Dendritic cell treated with granulocyte-macrophage colony-stimulating factor and Interleukin-4, amounts not matched to agents 40 ng/mL and 50 ng/mL, for 4 days (primary cell): ENCODE measurements at regions not wholly inside any gene's neighbourhood (a gene's known extent, or its start where the extent isn't known, plus 50 kb on each side); places are given as distances from the start of the nearest gene placed in this dataset.

ENCODE experiments used
- H3K27ac Mint-ChIP-seq: one replicate; pipeline ENCODE4 v1.8.0; 2022; ENCODE audit warnings: mild to moderate bottlenecking, mixed read lengths
- H3K27me3 Mint-ChIP-seq: one replicate; pipeline ENCODE4 v1.8.0; 2022; ENCODE audit warnings: mild to moderate bottlenecking, mixed read lengths
- H3K36me3 Mint-ChIP-seq: one replicate; pipeline ENCODE4 v1.8.0; 2022; ENCODE audit warnings: low read depth, mixed read lengths
- H3K4me1 Mint-ChIP-seq: one replicate; pipeline ENCODE4 v1.8.0; 2022; ENCODE audit warnings: low read depth, mixed read lengths
- H3K4me3 Mint-ChIP-seq: one replicate; pipeline ENCODE4 v1.8.0; 2022; ENCODE audit warnings: mild to moderate bottlenecking, moderate library complexity, mixed read lengths
- H3K9me3 Mint-ChIP-seq: one replicate; pipeline ENCODE4 v1.8.0; 2022; ENCODE audit warnings: mixed read lengths
- intact Hi-C: fragments of 100-400 bp; cut with micrococcal nuclease; formaldehyde crosslinking; loops from one replicate; pipeline ENCODE4 v1.15.0; 2022

DNA sequence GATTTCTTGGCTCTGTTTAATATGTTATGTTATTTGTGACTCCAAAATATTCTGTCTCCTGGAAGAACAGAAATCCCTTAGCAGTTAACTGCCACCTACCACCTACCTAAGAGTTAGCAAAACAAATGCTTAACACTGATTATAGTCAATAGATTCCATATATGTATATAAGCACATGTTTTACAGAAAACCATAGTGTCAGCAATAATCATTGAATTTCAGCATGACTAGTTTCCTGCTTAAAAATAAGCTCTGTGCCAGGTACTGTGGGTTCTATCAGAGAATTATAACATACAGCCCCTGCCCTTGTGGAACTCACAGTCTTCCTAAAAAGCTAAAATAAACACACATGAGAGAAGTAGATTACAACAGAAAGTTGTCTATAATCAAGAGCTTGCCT lies 561.9 kb upstream of the CAMK1G start:
- Mint-ChIP-seq H3K27me3 (no peaks in the 10 kb centered on the region), H3K36me3 (no peaks in the 10 kb centered on the region), H3K27ac (no peak overlapping the region), H3K4me1 (no peaks in the 10 kb centered on the region), H3K4me3 (no peak overlapping the region), H3K9me3 (peaks cover 33% of the 10 kb centered on the region)
- intact Hi-C loops: no loop called here

DNA sequence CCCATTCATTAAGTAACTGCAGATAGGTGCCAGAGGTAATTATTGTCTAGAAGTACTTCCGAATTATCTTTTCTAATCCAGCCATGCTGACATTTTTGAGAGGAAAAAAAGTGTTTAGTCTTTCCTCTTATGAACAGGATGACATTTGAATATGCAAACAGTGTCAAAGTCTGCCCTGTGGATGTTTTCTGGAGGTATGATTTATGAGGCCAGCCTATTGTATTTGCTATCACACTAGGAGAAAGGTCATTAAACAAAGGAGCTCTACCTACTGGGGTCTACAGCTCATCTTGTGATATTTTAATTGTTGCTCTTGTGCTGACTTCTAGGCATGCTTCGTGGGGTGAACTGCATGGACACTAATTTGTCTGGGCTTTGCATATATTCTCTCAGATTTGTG lies 559.7 kb upstream of the CAMK1G start:
- Mint-ChIP-seq H3K4me3 (no peak overlapping the region), H3K27me3 (no peaks in the 10 kb centered on the region), H3K4me1 (no peaks in the 10 kb centered on the region)

GRCh38 chr1:209029737-209030136 lies 553.8 kb upstream of the CAMK1G start:
- H3K4me1 Mint-ChIP-seq: no peaks in the 10 kb centered on the region
- intact Hi-C loops: no loop called here
- no peak overlapping the region for H3K27ac Mint-ChIP-seq
- no peaks in the 10 kb centered on the region for H3K9me3 Mint-ChIP-seq
- H3K27me3 Mint-ChIP-seq: peaks cover 2% of the 10 kb centered on the region
- H3K4me3 Mint-ChIP-seq: no peak overlapping the region
- H3K36me3 Mint-ChIP-seq: no peaks in the 10 kb centered on the region

More for the DNA sequence above, 559.7 kb upstream of the CAMK1G start:
- intact Hi-C loops: no loop called here
- Mint-ChIP-seq H3K27ac (no peak overlapping the region), H3K9me3 (peaks cover 33% of the 10 kb centered on the region), H3K36me3 (no peaks in the 10 kb centered on the region)

DNA sequence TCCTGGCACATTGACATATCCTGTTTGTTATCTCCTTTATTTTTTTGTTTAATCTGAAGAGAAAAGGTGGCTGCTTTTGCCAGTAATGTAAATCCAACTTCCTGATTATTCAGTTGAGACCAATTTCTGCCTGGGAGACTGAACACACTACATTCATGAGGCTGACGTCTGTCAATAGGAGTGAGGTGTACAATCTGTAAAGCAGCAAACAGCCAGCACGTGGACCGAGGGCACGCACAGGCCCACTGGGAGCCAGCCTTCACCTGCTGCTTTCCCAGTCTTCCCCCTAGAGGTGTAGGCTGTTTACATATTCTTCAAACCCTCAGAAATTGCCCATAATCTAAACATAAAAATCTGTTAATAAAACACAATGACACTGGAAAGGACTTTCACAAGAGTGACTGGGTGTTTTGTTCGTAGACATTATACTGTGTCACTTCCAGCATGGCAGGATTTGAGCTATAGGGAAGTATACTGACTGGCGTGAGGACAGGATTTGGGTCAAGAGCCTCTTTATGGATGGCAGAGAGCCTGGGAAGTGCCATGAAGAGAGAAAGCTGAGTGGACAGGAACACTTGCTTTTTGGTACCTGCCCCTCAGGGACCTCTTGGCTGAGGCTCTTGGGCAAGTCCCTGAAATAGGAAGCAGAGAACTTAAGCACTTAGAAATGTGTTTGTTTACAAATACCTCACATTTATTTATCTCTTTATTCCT lies 552.9 kb upstream of the CAMK1G start:
- Mint-ChIP-seq H3K36me3 (no peaks in the 10 kb centered on the region), H3K27ac (no peak overlapping the region), H3K27me3 (peaks cover 2% of the 10 kb centered on the region), H3K4me3 (no peak overlapping the region), H3K9me3 (no peaks in the 10 kb centered on the region), H3K4me1 (no peaks in the 10 kb centered on the region)
- intact Hi-C loops: no loop called here

GRCh38 chr1:209037064-209037463 lies 546.5 kb upstream of the CAMK1G start:
- Mint-ChIP-seq H3K27ac (no peak overlapping the region), H3K9me3 (no peaks in the 10 kb centered on the region), H3K36me3 (no peaks in the 10 kb centered on the region), H3K27me3 (peaks cover 2% of the 10 kb centered on the region), H3K4me3 (no peak overlapping the region), H3K4me1 (peaks cover 7% of the 10 kb centered on the region)
- intact Hi-C loops: no loop called here

DNA sequence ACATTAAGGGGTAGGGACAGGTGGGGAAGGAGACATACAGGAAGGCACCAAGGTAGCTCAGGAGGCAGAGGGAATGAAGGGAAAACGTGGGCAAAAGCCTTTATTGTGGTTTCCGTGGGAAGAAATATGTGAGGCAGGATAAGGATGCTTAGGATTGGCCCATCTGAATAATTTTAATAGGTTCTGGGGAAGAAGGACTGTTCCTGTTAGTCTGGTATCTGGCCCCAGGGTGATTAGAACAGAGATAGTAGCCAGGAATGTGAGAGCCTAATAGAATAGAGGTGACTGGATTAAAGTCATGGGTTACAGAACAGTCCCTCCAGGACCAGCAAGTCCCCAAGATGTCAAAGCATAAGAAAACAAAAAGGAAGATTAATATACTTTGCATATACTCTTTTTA lies 545.2 kb upstream of the CAMK1G start:
- Mint-ChIP-seq H3K27me3 (peaks cover 2% of the 10 kb centered on the region), H3K27ac (no peak overlapping the region), H3K9me3 (no peaks in the 10 kb centered on the region), H3K36me3 (no peaks in the 10 kb centered on the region), H3K4me1 (peaks cover 7% of the 10 kb centered on the region), H3K4me3 (no peak overlapping the region)
- intact Hi-C loops: no loop called here

DNA sequence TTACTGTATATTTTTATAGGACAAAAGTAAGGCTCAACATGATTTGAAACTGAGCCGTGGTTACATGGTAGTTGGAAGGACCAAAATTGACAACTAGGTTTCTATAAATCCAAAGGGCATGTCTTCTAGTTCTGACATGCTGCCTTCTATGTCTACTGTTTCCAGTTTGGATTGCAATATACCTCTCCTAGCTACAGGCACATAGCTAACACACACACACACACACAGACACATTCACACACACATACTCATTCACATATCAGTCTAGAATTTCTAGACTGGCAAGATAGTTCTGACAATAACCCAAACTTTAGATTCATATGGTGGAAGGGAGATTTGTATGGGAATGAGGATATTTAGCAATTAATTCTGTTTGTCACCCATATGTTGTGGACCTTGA lies 544.8 kb upstream of the CAMK1G start:
- intact Hi-C loops: no loop called here
- Mint-ChIP-seq H3K4me3 (no peak overlapping the region), H3K9me3 (no peaks in the 10 kb centered on the region), H3K27ac (no peak overlapping the region), H3K27me3 (peaks cover 2% of the 10 kb centered on the region), H3K36me3 (no peaks in the 10 kb centered on the region), H3K4me1 (peaks cover 7% of the 10 kb centered on the region)

DNA sequence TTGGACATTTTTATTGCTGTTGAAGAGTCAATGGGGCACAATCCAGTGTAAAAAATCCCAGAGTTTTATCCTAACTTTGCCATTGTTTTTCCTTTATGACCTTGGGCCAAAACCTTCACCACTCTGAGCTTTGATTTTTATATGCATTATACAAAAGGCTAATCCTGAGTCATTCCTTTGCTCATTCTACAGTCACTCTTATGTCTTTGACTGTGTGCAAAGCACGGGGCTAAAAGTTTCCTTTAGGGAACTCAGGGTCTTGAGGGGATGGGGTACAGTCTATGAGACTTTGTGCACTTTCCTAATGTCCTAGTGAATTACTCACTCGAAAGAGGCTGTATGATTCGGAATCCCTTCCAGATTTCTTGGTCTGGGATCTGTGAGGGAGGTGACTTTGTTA lies 543.2 kb upstream of the CAMK1G start:
- H3K27ac Mint-ChIP-seq: no peak overlapping the region
- H3K4me3 Mint-ChIP-seq: no peak overlapping the region
- peaks cover 3% of the 10 kb centered on the region for H3K27me3 Mint-ChIP-seq
- H3K36me3 Mint-ChIP-seq: no peaks in the 10 kb centered on the region
- intact Hi-C loops: no loop called here
- H3K4me1 Mint-ChIP-seq: peaks cover 7% of the 10 kb centered on the region
- H3K9me3 Mint-ChIP-seq: no peaks in the 10 kb centered on the region

- no peaks in the 10 kb centered on the region for H3K36me3 Mint-ChIP-seq
- H3K9me3 Mint-ChIP-seq: no peaks in the 10 kb centered on the region
- no peak overlapping the region for H3K4me3 Mint-ChIP-seq
- H3K27me3 Mint-ChIP-seq: peaks cover 3% of the 10 kb centered on the region
- no peak overlapping the region for H3K27ac Mint-ChIP-seq
- H3K4me1 Mint-ChIP-seq: peaks cover 7% of the 10 kb centered on the region
- intact Hi-C loops: no loop called here
Observed at GRCh38 chr1:209041927-209042326, 541.6 kb upstream of the CAMK1G start.

DNA sequence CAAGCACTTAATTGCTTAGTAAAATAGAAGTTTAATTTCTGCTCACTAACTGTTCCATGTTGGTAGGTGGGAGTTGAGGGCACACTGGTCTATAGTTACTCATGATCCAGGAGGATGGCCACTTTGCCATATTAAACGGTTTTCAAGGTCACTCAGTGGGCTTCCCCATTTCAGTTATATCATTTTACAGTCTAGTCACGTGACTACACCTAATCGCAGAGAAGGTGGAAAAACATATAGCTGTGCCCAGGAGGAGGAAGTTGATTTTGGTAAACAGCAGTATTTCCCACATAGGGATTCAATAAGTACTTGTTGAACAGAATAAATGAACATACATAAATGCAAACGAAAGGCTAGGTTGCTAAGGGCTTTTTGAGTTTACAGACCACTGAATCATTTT lies 541.1 kb upstream of the CAMK1G start:
- peaks cover 7% of the 10 kb centered on the region for H3K4me1 Mint-ChIP-seq
- no peaks in the 10 kb centered on the region for H3K9me3 Mint-ChIP-seq
- peaks cover 3% of the 10 kb centered on the region for H3K27me3 Mint-ChIP-seq
- intact Hi-C loops: no loop called here
- H3K36me3 Mint-ChIP-seq: no peaks in the 10 kb centered on the region
- H3K4me3 Mint-ChIP-seq: no peak overlapping the region
- no peak overlapping the region for H3K27ac Mint-ChIP-seq

GRCh38 chr1:209045331-209046057 lies 538.0 kb upstream of the CAMK1G start:
- peaks cover 1% of the 10 kb centered on the region for H3K27me3 Mint-ChIP-seq
- no peaks in the 10 kb centered on the region for H3K9me3 Mint-ChIP-seq
- H3K36me3 Mint-ChIP-seq: no peaks in the 10 kb centered on the region
- no peak overlapping the region for H3K27ac Mint-ChIP-seq
- intact Hi-C loops: no loop called here
- H3K4me1 Mint-ChIP-seq: no peaks in the 10 kb centered on the region
- H3K4me3 Mint-ChIP-seq: no peak overlapping the region

GRCh38 chr1:209046058-209046417 lies 537.5 kb upstream of the CAMK1G start:
- H3K27ac Mint-ChIP-seq: no peak overlapping the region
- no peaks in the 10 kb centered on the region for H3K36me3 Mint-ChIP-seq
- no peaks in the 10 kb centered on the region for H3K4me1 Mint-ChIP-seq
- H3K9me3 Mint-ChIP-seq: no peaks in the 10 kb centered on the region
- no peak overlapping the region for H3K4me3 Mint-ChIP-seq
- intact Hi-C loops: no loop called here
- H3K27me3 Mint-ChIP-seq: peaks cover 1% of the 10 kb centered on the region

- H3K4me1 Mint-ChIP-seq: no peaks in the 10 kb centered on the region
- H3K36me3 Mint-ChIP-seq: no peaks in the 10 kb centered on the region
- no peaks in the 10 kb centered on the region for H3K9me3 Mint-ChIP-seq
- no peak overlapping the region for H3K27ac Mint-ChIP-seq
- H3K4me3 Mint-ChIP-seq: no peak overlapping the region
- H3K27me3 Mint-ChIP-seq: peaks cover 1% of the 10 kb centered on the region
- intact Hi-C loops: no loop called here
Observed at GRCh38 chr1:209046935-209047334, 536.6 kb upstream of the CAMK1G start.

DNA sequence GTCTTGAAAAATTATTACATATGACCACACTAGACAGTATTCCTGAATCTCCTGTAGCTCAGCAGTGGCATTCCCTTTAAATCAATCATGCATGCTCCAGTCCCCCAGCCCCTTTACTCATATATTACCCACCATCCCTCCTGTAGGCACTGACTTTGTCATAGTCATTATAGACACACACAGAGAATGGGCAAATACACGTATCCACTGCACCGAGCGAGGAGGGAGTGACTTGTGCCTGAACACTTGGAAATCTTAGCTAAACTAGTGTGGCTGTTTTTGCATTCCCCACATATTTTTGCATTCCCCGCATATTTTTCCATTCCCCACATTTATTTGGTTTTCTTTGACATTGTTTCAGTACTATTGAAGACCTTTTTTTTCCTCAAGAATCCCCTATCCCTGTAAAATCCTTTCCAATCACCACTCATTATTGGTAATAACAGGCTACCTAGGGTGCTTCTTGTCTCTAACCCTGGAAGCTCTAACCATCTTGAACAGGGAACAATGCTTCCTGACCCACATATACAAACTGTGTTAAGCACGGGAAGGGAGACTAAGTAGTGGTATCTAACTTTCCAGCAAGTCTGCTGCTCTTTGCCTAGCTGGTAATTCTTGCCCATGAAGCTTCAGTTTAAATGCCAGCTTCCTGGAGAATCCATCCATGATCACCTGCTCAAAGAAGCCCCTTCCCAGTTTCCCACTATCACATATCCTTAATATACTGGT lies 534.4 kb upstream of the CAMK1G start:
- Mint-ChIP-seq H3K36me3 (no peaks in the 10 kb centered on the region), H3K27ac (no peak overlapping the region), H3K4me1 (no peaks in the 10 kb centered on the region), H3K9me3 (peaks cover 7% of the 10 kb centered on the region), H3K4me3 (no peak overlapping the region), H3K27me3 (peaks cover 1% of the 10 kb centered on the region)
- intact Hi-C loops: no loop called here
